Motor neuron (in vitro differentiated cells): ENCODE measurements at regions not wholly inside any gene's neighbourhood (a gene's known extent, or its start where the extent isn't known, plus 50 kb on each side); places are given as distances from the start of the nearest gene placed in this dataset.

Source experiments
- ATAC-seq, 8 experiments: fragments of 200-7000 bp; cut with Tn5 transposase; replicated peaks in 6 of 8; 2 replicates each; pipeline ENCODE4 v1.8.0; 2021; ENCODE audit warnings: mild to moderate bottlenecking in 8 of 8, moderate library complexity in 8 of 8
- H3K27ac ChIP-seq, 2 donors: fragments of 250-450 bp; sonication (Bioruptor Pico); 2 replicates each; pipeline ENCODE4 v1.9.0; 2021; ENCODE audit warnings: antibody characterized with exemption in 2 of 2, mild to moderate bottlenecking in 2 of 2, moderate library complexity in 1 of 2
- H3K4me1 ChIP-seq, 2 donors: fragments of 250-450 bp; sonication (Bioruptor Pico); replicated peaks in 1 of 2; 2 replicates each; pipeline ENCODE4 v1.6.1; 2021; ENCODE audit warnings: antibody characterized with exemption in 2 of 2, mild to moderate bottlenecking in 2 of 2, moderate library complexity in 1 of 2
- H3K4me3 ChIP-seq, 5 donors: fragments of 250-450 bp; sonication (Bioruptor Pico); 2 replicates each; pipeline ENCODE4 v1.9.0; 2021; ENCODE audit warnings: antibody characterized with exemption in 5 of 5, mild to moderate bottlenecking in 5 of 5, moderate library complexity in 4 of 5
- WGBS, 10 experiments: fragments of 450-650 bp; shearing (Covaris generic); methylation state at CpG; one replicate each; pipeline ENCODE4 v1.0.0; 2022; 5-methylcytosine and 5-hydroxymethylcytosine counted together
- in situ Hi-C, 9 experiments: fragments of 400-800 bp; cut with MboI; loops; one replicate each; pipeline ENCODE4 v1.15.0; 2021; ENCODE audit warnings: low sequenced_read_pairs in 9 of 9, low pct_unique_long_range_greater_than_20kb in 2 of 9; ENCODE audit not compliant: unreplicated experiment in 9 of 9

DNA sequence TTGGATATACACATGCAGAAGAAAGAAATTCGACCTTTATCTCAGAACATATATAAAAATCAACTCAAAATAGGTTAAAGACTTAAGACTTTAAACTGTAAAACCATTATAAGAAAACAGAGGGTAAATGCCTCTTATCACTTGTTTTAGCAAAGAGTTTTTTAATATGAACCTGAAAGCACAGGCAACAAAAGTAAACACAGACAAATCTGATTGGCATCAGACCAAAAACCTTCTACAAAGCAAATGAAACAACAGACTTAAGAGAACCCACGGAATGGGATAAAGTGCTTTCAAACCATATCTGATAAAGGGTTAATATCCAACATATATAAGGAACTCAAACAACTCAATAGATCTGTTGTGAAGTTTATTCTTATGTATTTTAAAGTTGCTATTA, 309.9 kb upstream of the OPRM1 start:
- ATAC-seq, result no peak
- no peaks in the 10 kb centered on the region for H3K4me1 ChIP-seq
- in situ Hi-C loops, result no loop called here
- WGBS, 10 experiments, result 0 to 46% (median 7%) methylated on average over 1 to 2 of the region's 2 CpGs; no CpG with 5 or more reads in 1 of the 10 experiments
- no peak overlapping the region for H3K4me3 ChIP-seq
- H3K27ac ChIP-seq, result no peak overlapping the region

DNA sequence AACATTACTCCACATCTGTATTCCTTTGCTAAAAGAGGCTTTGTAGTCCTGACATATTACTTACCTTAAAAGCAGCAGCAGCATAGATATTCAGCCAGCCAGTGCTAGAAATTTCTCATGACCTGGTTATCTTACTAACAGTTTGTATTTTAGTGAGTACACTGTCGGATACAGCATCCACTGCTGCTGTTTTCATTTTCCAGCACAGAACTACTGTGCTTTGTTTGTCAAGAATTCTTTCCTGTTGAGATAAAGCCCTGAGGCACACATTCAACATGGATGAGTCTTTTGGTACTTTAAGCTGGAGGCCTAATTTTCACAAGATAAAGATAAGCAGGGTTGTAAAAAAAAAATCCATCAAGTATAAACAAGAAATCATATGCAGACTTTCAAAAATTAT, 311.2 kb upstream of the OPRM1 start:
- Histone ChIP-seq H3K27ac (no peak overlapping the region), H3K4me3 (no peak overlapping the region), H3K4me1 (no peaks in the 10 kb centered on the region)
- in situ Hi-C loops, result no loop called here
- WGBS, 10 experiments, result 0 to 100% (median 64%) methylated on average over 1 of the region's 1 CpG; no CpG with 5 or more reads in 2 of the 10 experiments
- ATAC-seq, result no peak

DNA sequence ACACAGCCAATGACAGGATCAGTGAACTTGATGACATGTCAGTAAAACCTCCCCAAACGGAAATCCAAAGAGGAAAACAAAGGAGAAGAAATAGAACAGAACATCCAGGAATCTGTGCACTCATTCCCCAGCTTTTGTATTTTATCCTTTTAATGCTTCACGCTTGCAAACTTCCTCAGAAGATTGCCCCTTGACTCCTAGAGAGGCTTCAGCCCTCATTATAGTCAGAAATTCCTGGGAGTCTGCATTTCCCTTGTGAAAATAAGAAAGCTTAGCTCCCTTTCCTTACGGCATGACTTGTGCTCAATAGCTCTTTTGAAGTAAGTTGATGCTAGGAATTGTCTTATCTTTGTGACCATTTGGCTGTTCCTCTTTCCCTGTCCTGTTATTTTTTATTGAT, 313.6 kb upstream of the OPRM1 start:
- no peaks in the 10 kb centered on the region for H3K4me1 ChIP-seq

DNA sequence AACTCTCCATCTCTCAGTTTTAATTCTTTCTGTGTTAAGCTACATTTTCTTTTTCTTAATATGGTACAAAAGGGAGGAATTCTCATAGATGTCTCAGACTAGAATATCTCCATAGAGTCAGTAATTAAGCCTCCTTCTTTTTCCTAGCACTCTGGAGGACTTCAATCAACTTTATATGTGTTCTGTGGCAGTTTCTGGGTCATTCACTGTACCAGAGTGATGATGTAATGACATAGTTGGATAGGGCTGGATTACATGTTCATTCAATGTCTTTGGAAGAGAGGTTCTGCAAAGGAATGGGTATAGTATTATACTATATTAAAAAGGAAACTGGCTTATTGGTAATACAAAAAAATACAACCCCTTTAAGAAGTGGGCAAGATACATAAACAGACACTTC, 318.3 kb upstream of the OPRM1 start:
- peak in 4 of 8 experiments; percentile 36 to 67 (median 51) for ATAC-seq
- in situ Hi-C loops, result no loop called here
- no peaks in the 10 kb centered on the region for H3K4me1 ChIP-seq
- H3K27ac ChIP-seq, result no peak overlapping the region
- no peak overlapping the region for H3K4me3 ChIP-seq

More for the DNA sequence above, 313.6 kb upstream of the OPRM1 start:
- no peak overlapping the region for H3K4me3 ChIP-seq
- H3K27ac ChIP-seq, result no peak overlapping the region
- in situ Hi-C loops, result no loop called here
- 0 to 86% (median 43%) methylated on average over 1 to 3 of the region's 3 CpGs; no CpG with 5 or more reads in 1 of the 10 experiments for WGBS, 10 experiments
- no peak for ATAC-seq

DNA sequence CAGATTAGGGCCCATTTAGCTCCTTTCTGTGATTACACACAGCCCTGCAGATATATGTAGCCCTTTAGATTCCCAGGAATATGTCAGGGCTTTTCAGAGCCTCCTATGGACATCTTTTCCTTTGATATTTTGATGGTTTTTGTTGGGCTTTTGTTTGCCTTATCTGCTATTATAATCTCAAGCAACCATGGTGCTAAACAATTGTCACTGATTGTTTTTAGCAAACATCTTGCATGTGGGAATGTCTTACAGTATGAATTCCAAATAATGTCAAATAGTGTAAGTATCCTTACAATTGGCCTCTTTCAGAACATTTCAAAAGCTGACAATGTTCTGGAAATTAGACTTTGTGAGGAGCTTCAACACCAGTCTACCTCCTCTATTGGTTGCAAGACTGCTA, 333.6 kb upstream of the OPRM1 start:
- in situ Hi-C loops, result no loop called here
- no peak for ATAC-seq
- no peak overlapping the region for H3K4me3 ChIP-seq
- no peaks in the 10 kb centered on the region for H3K4me1 ChIP-seq
- H3K27ac ChIP-seq, result no peak overlapping the region

DNA sequence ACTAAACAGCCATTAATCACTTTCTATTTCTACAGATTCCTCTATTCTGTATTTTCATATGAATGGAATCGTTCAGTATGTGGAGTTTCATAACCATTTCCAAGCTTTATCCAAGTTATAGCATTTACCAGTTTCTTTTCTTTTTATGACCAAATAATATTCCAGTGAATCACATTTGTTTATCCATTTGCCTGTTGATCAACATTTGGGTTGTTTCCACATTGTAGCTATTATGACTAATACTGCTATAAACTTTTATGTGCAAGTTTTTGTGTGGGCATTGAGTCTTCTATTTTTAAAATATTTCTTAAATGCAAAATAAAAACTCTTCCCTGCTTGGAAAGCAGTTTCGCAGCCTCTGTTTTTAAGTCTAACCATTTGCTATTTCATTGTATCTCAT, 336.4 kb upstream of the OPRM1 start:
- no peak overlapping the region for H3K4me3 ChIP-seq
- no peak for ATAC-seq
- WGBS, 10 experiments, result 0 to 85% (median 60%) methylated on average over 1 to 2 of the region's 2 CpGs
- in situ Hi-C loops, result no loop called here
- H3K4me1 ChIP-seq, result no peaks in the 10 kb centered on the region
- no peak overlapping the region for H3K27ac ChIP-seq

DNA sequence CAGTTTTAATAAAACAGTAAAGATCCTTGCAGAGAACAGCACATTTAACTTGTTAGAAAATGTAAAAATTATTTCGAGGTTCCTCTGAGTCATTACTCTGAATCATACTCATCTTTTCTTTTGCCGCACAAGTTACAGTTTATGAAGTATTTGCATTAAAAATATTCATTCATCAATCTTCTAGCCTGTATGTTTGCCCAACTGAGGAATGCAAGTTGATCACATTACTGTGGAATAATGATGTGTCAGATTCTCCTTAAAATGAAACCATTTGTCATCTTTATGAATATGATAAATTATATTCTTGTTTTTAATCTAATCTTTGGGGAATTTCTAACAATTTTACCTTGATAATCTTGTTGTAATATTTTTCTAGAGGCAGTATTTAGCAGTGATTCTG, 340.4 kb upstream of the OPRM1 start:
- WGBS, 10 experiments, result 17 to 100% (median 60%) methylated on average over 1 to 2 of the region's 2 CpGs
- Histone ChIP-seq H3K4me1 (no peaks in the 10 kb centered on the region), H3K4me3 (no peak overlapping the region), H3K27ac (no peak overlapping the region)
- in situ Hi-C loops, result no loop called here
- no peak for ATAC-seq

DNA sequence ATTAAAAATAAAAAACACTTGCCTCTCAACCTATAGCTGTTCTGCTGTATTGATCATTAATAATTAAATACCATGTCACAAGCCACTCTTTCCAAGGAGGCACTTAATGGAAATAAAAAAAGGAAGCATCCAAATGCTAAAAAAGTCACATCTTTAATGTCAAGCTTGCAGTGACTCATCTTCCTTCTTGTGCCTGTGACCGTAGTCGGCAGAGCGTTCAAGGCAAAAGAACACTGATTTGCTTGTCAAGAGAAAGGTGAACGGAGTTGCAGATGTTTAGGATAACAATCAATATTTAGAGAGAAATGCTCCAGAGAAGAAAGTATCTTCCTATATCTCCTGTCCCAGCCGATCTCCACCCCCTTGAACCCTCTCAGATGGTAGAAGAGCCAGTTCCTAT, 341.0 kb upstream of the OPRM1 start:
- ATAC-seq, result peak in 1 of 8 experiments; percentile 14
- H3K27ac ChIP-seq, result no peak overlapping the region
- WGBS, 10 experiments, result 42 to 80% (median 65%) methylated on average over 1 to 5 of the region's 5 CpGs; no CpG with 5 or more reads in 1 of the 10 experiments
- H3K4me3 ChIP-seq, result no peak overlapping the region
- H3K4me1 ChIP-seq, result no peaks in the 10 kb centered on the region
- in situ Hi-C loops, result no loop called here

DNA sequence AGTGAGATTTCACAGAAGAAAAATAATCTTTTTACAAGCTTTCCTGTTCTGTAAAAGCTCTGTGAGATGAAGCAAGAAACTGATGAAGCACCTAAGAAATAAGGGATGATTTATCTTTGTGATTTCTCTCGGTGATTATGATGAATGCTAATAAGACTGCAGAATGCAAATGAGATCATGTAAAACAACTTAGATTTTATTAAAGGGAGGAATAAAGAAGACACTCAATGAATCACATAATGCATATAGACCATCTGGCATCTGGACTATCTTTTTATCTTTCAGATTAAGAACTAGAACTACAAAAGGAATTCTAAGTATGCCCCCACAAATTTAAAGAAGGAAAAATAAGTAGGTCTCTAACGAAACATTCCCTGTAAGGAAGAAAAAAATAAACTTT, 361.5 kb upstream of the OPRM1 start:
- 2 to 90% (median 51%) methylated on average over 2 of the region's 2 CpGs for WGBS, 10 experiments
- no peak for ATAC-seq
- Histone ChIP-seq H3K4me3 (no peak overlapping the region), H3K27ac (no peak overlapping the region), H3K4me1 (peaks cover 0 to 5% of the 10 kb centered on the region in 2 donors)
- in situ Hi-C loops, result no loop called here

DNA sequence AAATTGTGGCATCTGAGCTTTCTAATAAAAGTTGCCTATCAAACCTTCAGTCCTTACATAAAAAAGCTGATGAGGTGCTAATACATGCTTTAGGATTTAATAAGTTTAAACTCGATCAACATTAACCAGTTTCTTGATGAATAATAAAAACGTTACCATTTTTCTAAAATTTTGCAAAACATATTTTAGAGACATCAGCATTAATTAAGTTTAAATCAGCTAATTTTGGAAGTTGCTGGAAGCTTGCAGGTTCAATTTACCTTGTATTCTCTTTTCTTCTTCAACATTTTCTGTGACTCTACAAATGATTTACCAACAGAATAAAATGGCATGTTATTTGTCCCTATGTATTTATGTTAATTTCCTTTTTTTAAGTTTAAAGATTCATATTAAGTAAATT, 365.3 kb upstream of the OPRM1 start:
- ATAC-seq, result no peak
- Histone ChIP-seq H3K4me1 (peaks cover 0 to 5% of the 10 kb centered on the region in 2 donors), H3K27ac (no peak overlapping the region), H3K4me3 (no peak overlapping the region)
- in situ Hi-C loops, result no loop called here
- 0 to 94% (median 74%) methylated on average over 2 of the region's 2 CpGs for WGBS, 10 experiments

DNA sequence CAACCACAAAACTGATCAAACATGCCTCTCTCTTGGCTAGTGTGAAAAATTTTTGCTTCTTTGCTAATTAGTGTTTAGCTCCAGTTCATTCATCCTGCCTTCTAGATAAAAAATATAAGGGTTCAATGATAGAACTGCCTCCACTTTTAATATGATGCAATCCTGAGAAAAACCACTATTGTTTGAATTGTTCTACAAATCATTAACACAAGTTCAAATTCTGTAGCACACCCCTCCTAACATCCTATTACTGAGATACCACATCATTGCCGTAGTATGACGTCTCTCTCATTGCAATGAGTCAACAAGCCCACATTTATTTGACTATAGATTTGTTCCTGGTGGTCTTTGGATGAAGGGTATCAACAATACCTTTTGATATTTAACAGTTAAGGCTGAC, 365.8 kb upstream of the OPRM1 start:
- in situ Hi-C loops, result no loop called here
- WGBS, 10 experiments, result 0 to 90% (median 28%) methylated on average over 1 to 2 of the region's 2 CpGs; no CpG with 5 or more reads in 4 of the 10 experiments
- ATAC-seq, result peak in 2 of 8 experiments; percentile 31 to 51
- Histone ChIP-seq H3K27ac (no peak overlapping the region), H3K4me1 (peaks cover 0 to 5% of the 10 kb centered on the region in 2 donors), H3K4me3 (no peak overlapping the region)

DNA sequence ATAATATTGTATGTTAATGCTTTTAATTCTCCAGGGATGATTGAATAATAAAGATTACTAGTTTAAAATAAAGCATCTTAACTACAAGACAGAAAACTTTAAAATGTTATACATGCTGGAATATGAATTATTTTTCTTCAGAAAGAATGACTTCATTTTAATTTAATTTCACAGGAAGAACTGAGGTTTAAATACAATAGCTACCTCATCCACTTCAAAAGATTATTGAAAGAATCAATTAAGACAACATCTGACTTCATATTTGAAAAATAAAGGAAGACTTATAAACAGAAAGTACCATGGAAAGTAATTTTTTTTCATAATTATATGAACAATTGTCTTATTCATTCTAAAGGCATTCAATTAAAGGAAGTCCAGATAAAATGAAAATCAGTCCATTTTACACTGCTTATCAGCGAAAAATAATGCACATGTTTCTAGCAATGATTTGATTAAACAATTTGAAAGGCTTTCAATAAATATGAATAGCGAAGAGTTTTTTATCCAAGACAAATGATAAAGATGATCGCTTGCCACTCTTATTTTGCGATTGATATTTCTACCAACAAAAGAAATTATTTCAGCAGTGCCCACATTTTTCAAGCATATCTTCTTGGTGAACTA, 368.5 kb upstream of the OPRM1 start:
- Histone ChIP-seq H3K4me3 (no peak overlapping the region), H3K4me1 (peaks cover 0 to 5% of the 10 kb centered on the region in 2 donors), H3K27ac (no peak overlapping the region)
- in situ Hi-C loops, result no loop called here
- no peak for ATAC-seq
- 0 to 100% (median 85%) methylated on average over 1 to 4 of the region's 4 CpGs for WGBS, 10 experiments

DNA sequence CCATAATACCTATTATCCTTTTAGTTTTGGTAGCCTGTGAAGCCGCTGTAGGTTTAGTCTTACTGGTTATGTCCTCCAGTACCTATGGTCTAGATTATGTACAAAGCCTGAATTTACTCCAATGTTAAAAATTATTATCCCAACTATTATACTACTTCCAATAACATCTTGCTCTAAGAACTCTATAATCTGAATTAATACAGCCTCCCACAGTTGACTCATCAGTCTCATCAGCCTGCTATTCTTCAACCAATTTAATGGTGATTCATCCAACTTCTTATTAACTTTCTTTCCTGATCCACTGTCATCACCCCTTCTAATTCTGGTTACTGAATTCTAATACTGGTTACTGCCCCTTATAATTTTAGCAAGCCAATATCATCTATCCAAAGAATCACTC, 370.3 kb upstream of the OPRM1 start:
- no peak overlapping the region for H3K4me3 ChIP-seq
- in situ Hi-C loops, result no loop called here
- no peak for ATAC-seq
- no peak overlapping the region for H3K27ac ChIP-seq
- H3K4me1 ChIP-seq, result peaks cover 0 to 5% of the 10 kb centered on the region in 2 donors
- 0 to 100% (median 58%) methylated on average over 1 of the region's 1 CpG; no CpG with 5 or more reads in 2 of the 10 experiments for WGBS, 10 experiments

DNA sequence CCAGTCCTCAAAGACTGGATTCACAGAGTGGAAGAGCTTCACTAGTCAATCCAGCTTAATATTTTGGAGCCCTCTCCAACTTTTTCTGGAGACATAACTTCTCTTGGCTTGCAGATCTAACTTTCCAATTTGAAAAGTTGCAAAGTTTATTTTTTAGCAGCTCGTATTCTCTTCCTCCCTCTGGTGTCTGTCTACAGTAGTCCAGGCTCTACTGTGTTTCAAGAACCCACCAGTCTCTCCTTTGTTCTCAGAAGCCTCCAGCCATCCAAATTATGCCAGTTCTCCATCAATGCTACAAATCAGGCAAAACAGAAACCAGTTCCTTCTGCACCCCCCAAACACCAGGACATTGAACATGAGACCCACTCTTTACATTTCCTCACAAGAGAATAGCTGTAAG, 376.1 kb upstream of the OPRM1 start:
- in situ Hi-C loops, result no loop called here
- Histone ChIP-seq H3K4me1 (no peaks in the 10 kb centered on the region), H3K27ac (no peak overlapping the region), H3K4me3 (no peak overlapping the region)
- 0 to 100% (median 68%) methylated on average over 1 of the region's 1 CpG for WGBS, 10 experiments
- ATAC-seq, result no peak
